Inferior parietal cortex (tissue), 1 donor: ENCODE measurements at regions not wholly inside any gene's neighbourhood (a gene's known extent, or its start where the extent isn't known, plus 50 kb on each side); places are given as distances from the start of the nearest gene placed in this dataset.

Experiments
- DNase-seq: peaks from one replicate; pipeline ENCODE4 v3.0.0-alpha.2; 2016; ENCODE audit errors: extremely low spot score

- no peak for DNase-seq
Measured at GRCh38 chr18:54769526-54770464, 58.5 kb upstream of the RAB27B start.

GRCh38 chr18:54772056-54772455 lies 56.2 kb upstream of the RAB27B start:
- DNase-seq: no peak

- DNase-seq: no peak
Measured at GRCh38 chr18:54774423-54774822, 53.9 kb upstream of the RAB27B start.

GRCh38 chr18:54774981-54775665 lies 53.2 kb upstream of the RAB27B start:
- no peak for DNase-seq

GRCh38 chr18:54775686-54776085 lies 52.6 kb upstream of the RAB27B start:
- DNase-seq: no peak

- no peak for DNase-seq
Measured at GRCh38 chr18:54776282-54776977, 51.8 kb upstream of the RAB27B start.

GRCh38 chr18:54777118-54777791 lies 51.0 kb upstream of the RAB27B start:
- DNase-seq: no peak

GRCh38 chr18:54777989-54778388 lies 50.3 kb upstream of the RAB27B start:
- no peak for DNase-seq
